ENCODE measurements at regions not wholly inside any gene's neighbourhood (a gene's known extent, or its start where the extent isn't known, plus 50 kb on each side); places are given as distances from the start of the nearest gene placed in this dataset.
A peak's percentile ranks its signal among the peaks of the same experiment; 100 is the strongest.

DNA sequence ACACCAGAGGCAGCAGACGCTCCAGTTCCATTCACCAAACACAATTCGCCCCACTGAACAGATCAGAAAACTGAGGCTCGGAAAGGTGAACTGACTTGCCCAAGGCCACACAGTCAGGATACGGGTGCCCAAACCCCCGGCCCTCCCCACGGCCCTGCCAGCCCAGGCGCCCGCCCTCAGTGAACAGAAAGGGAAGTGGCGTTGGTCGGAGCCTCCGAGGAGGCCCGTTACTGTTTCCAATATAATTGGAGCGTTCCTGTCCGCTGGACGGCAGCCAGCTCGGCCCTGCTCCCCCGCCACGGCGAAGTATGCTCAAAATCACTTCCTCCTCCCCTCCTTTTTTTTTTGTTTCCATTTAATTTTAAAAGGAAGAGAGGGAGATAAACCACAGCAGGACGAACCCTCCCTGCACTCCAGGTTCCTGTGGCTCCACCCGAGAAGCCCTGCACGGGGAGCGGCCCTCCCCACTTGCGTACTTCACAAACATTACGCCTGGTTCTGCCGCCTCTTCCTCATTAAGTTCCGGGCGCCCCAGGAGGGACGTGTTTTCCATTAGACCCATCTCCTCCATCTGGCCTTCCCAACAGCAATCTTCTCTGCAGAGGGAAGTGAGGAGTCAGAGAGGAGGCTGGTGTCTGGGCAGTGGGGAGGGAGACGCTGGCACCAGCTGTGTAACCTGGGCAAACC lies 61.1 kb downstream of the NCOR2 start:
- no peaks in the 10 kb centered on the region; a peak in 1 of 5 replicates for H3K9me3 Mint-ChIP-seq
- no peaks in the 10 kb centered on the region for H3K23me2 ChIP-seq (ENCODE audit: insufficient read length, low read depth, low read length, poor library complexity, severe bottlenecking)
- H3T11ph ChIP-seq (ENCODE audit: low read length), result no peak overlapping the region
- H3K79me1 ChIP-seq (ENCODE audit: insufficient read depth, low read depth, low read length, poor library complexity, severe bottlenecking), result peaks cover 9% of the 10 kb centered on the region
- H4K91ac ChIP-seq (ENCODE audit: insufficient read length, low read depth, low read length), result no peak overlapping the region
- H3K27ac ChIP-seq (ENCODE audit: insufficient read length, low read depth, low read length), result no peak overlapping the region
- WGBS (ENCODE audit: extremely low coverage, insufficient read length, low lambda C conversion rate), result no CpG with 5 or more reads among the region's 30 CpGs
- H3K4me1 Mint-ChIP-seq, result peaks cover 62 to 89% of the 10 kb centered on the region in 2 experiments
- H3K4me1 ChIP-seq (ENCODE audit: insufficient read depth, low read length), result peaks cover 5% of the 10 kb centered on the region; the same call in 1 of the 2 replicates
- H2AK5ac ChIP-seq (ENCODE audit: insufficient read length, low read length), result no peak overlapping the region
- no peak overlapping the region for H3K4ac ChIP-seq (ENCODE audit: low read depth, low read length)
- DNase-seq, result peak; percentile 52
- H3K9ac ChIP-seq (ENCODE audit: extremely low read depth, insufficient read length, low read length), result no peak overlapping the region
- TF ChIP-seq, protein P1, sequence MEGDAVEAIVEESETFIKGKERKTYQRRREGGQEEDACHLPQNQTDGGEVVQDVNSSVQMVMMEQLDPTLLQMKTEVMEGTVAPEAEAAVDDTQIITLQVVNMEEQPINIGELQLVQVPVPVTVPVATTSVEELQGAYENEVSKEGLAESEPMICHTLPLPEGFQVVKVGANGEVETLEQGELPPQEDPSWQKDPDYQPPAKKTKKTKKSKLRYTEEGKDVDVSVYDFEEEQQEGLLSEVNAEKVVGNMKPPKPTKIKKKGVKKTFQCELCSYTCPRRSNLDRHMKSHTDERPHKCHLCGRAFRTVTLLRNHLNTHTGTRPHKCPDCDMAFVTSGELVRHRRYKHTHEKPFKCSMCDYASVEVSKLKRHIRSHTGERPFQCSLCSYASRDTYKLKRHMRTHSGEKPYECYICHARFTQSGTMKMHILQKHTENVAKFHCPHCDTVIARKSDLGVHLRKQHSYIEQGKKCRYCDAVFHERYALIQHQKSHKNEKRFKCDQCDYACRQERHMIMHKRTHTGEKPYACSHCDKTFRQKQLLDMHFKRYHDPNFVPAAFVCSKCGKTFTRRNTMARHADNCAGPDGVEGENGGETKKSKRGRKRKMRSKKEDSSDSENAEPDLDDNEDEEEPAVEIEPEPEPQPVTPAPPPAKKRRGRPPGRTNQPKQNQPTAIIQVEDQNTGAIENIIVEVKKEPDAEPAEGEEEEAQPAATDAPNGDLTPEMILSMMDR (conservative IDR thresholded peaks at IDR 0.05), result no peak
- H3K27ac Mint-ChIP-seq, result peak overlapping the region; percentile 49 to 93 (median 86)
- no peak overlapping the region for H2BK12ac ChIP-seq (ENCODE audit: insufficient read length, low read depth, low read length)
- no peak overlapping the region for H3K23ac ChIP-seq (ENCODE audit: insufficient read length, low read depth, low read length)
- no peaks in the 10 kb centered on the region for H3K9me3 ChIP-seq (ENCODE audit: control insufficient read depth, low read depth, low read length)
- H3K4me3 Mint-ChIP-seq, result peak overlapping the region in 1 of 2 experiments; percentile 68; a peak in 1 of 5 replicates
- peaks cover 4 to 11% (median 9%) of the 10 kb centered on the region in 3 experiments; a peak in 5 of 7 replicates for H3K36me3 Mint-ChIP-seq (ENCODE audit: insufficient read depth in 1 of 3, low read depth in 3 of 3)
- H2BK5ac ChIP-seq (ENCODE audit: insufficient read length, low read length), result no peak overlapping the region
- no peak overlapping the region for H3K56ac ChIP-seq (ENCODE audit: insufficient read length, low read depth, low read length)
- H3K14ac ChIP-seq (ENCODE audit: insufficient read depth, low read length), result peak overlapping the region; percentile 56
- no peaks in the 10 kb centered on the region for H4K20me1 ChIP-seq (ENCODE audit: control insufficient read depth, insufficient read depth, insufficient read length)
- no peaks in the 10 kb centered on the region for H3K27me3 ChIP-seq (ENCODE audit: insufficient read depth, low read length)
- no peaks in the 10 kb centered on the region for H3K27me3 Mint-ChIP-seq (ENCODE audit: low read depth)
- peaks cover 21% of the 10 kb centered on the region; the same call in 1 of the 2 replicates for H3K79me2 ChIP-seq (ENCODE audit: insufficient read depth, low read length)
- H4K5ac ChIP-seq (ENCODE audit: insufficient read length, low read depth, low read length), result no peak overlapping the region
- H3K18ac ChIP-seq (ENCODE audit: insufficient read length, low read depth, low read length), result no peak overlapping the region
- H2AFZ ChIP-seq (ENCODE audit: low read length), result no peak overlapping the region
- no peak overlapping the region for H3K4me2 ChIP-seq (ENCODE audit: insufficient read depth, insufficient read length, low read length)
- H2BK15ac ChIP-seq (ENCODE audit: low read depth, low read length), result no peak overlapping the region
- H2BK20ac ChIP-seq (ENCODE audit: low read depth, low read length, poor library complexity, severe bottlenecking), result no peak overlapping the region
- H4K8ac ChIP-seq (replicated peaks; ENCODE audit: insufficient read length, low read depth, low read length), result no peak overlapping the region
- H2BK120ac ChIP-seq (ENCODE audit: low read depth, low read length, poor library complexity, severe bottlenecking), result no peak overlapping the region

All from H9 (cell line).